HEK293 (cell line): ENCODE measurements at regions not wholly inside any gene's neighbourhood (a gene's known extent, or its start where the extent isn't known, plus 50 kb on each side); places are given as distances from the start of the nearest gene placed in this dataset.

Experiments used
- CTCF ChIA-PET: fragments of 350-600 bp; formaldehyde crosslinking; extraction: SDS; loops from one replicate; lab custom pipeline; 2021; ENCODE audit warnings: antibody characterized with exemption; lab: Yijun Ruan, JAX
- POLR2A ChIA-PET: fragments of 300-600 bp; formaldehyde crosslinking; extraction: SDS; loops from one replicate; lab custom pipeline; 2020; ENCODE audit warnings: antibody characterized with exemption, inconsistent platforms; lab: Yijun Ruan, JAX
- H3K27ac ChIP-seq: fragments of 200-500 bp; sonication (Bioruptor generic); 2 replicates; pipeline ENCODE4 v1.5.1; 2014; ENCODE audit warnings: low read depth, low read length, control low read depth, inconsistent platforms; ENCODE audit errors: extremely low read depth
- H3K36me3 ChIP-seq, 2 experiments: fragments of 200-500 bp in 1 of 2; sonication (Bioruptor generic) in 1 of 2; 1 replicate in 1 of 2; 2 replicates in 1 of 2; pipeline ENCODE4 v1.5.1; 2014 to 2017; ENCODE audit warnings: inconsistent platforms in 2 of 2, low read length in 2 of 2; ENCODE audit not compliant: control insufficient read depth in 2 of 2, insufficient read depth in 1 of 2
- H3K4me1 ChIP-seq: fragments of 200-500 bp; sonication (Bioruptor generic); 2 replicates; pipeline ENCODE4 v1.5.1; 2014; ENCODE audit warnings: mild to moderate bottlenecking, low read length, inconsistent platforms; ENCODE audit not compliant: control insufficient read depth, insufficient read depth
- H3K4me3 ChIP-seq: 2 replicates; pipeline ENCODE4 v1.5.1; 2011; ENCODE audit warnings: low read depth, mild to moderate bottlenecking, control low read depth, low read length, moderate library complexity
- H3K9me3 ChIP-seq: fragments of 200-500 bp; sonication (Bioruptor generic); 2 replicates; pipeline ENCODE4 v1.5.1; 2014; ENCODE audit warnings: low read depth, low read length, inconsistent platforms; ENCODE audit not compliant: control insufficient read depth, insufficient read depth
- FEZF1 ChIP-seq: fragments of 450-650 bp; formaldehyde crosslinking; IDR thresholded peaks from 2 replicates; pipeline ENCODE4 v1.5.1; 2016; ENCODE audit warnings: missing biosample characterization, missing genetic modification characterization
- GFI1B ChIP-seq: fragments of 450-650 bp; formaldehyde crosslinking; IDR thresholded peaks from 2 replicates; pipeline ENCODE4 v1.5.1; 2016; ENCODE audit warnings: missing biosample characterization, missing genetic modification characterization
- REST ChIP-seq: fragments of 450-650 bp; formaldehyde crosslinking; IDR thresholded peaks from 2 replicates; pipeline ENCODE4 v1.5.1; 2016; ENCODE audit warnings: missing biosample characterization, missing genetic modification characterization
- ZFP69B ChIP-seq: fragments of 450-650 bp; formaldehyde crosslinking; IDR thresholded peaks from 2 replicates; pipeline ENCODE4 v1.5.1; 2016; ENCODE audit warnings: missing biosample characterization, missing genetic modification characterization
- ZNF146 ChIP-seq: fragments of 450-650 bp; formaldehyde crosslinking; IDR thresholded peaks from 2 replicates; pipeline ENCODE4 v1.5.1; 2016; ENCODE audit warnings: missing biosample characterization, missing genetic modification characterization
- ZNF184 ChIP-seq: fragments of 450-650 bp; IDR thresholded peaks from 2 replicates; pipeline ENCODE4 v1.5.1; 2018; ENCODE audit warnings: missing biosample characterization, mild to moderate bottlenecking, missing genetic modification characterization
- ZNF280D ChIP-seq: fragments of 450-650 bp; formaldehyde crosslinking; IDR thresholded peaks from 2 replicates; pipeline ENCODE4 v1.5.1; 2016; ENCODE audit warnings: missing biosample characterization, missing genetic modification characterization
- ZNF391 ChIP-seq: fragments of 450-650 bp; formaldehyde crosslinking; IDR thresholded peaks from 2 replicates; pipeline ENCODE4 v1.5.1; 2016; ENCODE audit warnings: low read depth, missing biosample characterization, missing genetic modification characterization, borderline replicate concordance
- ZNF561 ChIP-seq: fragments of 450-650 bp; IDR thresholded peaks from 2 replicates; pipeline ENCODE4 v1.5.1; 2018; ENCODE audit warnings: missing biosample characterization, missing genetic modification characterization, borderline replicate concordance
- ZNF585B ChIP-seq: fragments of 450-650 bp; formaldehyde crosslinking; IDR thresholded peaks from 2 replicates; pipeline ENCODE4 v1.5.1; 2016; ENCODE audit warnings: missing biosample characterization, missing genetic modification characterization
- ZNF629 ChIP-seq: fragments of 450-650 bp; formaldehyde crosslinking; IDR thresholded peaks from 2 replicates; pipeline ENCODE4 v1.5.1; 2017; ENCODE audit warnings: missing biosample characterization, missing genetic modification characterization
- ZNF654 ChIP-seq: fragments of 450-650 bp; formaldehyde crosslinking; IDR thresholded peaks from 2 replicates; pipeline ENCODE4 v1.5.1; 2016; ENCODE audit warnings: low read depth, missing biosample characterization, missing genetic modification characterization
- ZNF660 ChIP-seq: fragments of 450-650 bp; IDR thresholded peaks from 2 replicates; pipeline ENCODE4 v1.5.1; 2018; ENCODE audit warnings: missing biosample characterization, mild to moderate bottlenecking, missing genetic modification characterization
- ZNF692 ChIP-seq: fragments of 450-650 bp; formaldehyde crosslinking; IDR thresholded peaks from 2 replicates; pipeline ENCODE4 v1.5.1; 2016; ENCODE audit warnings: missing biosample characterization, missing genetic modification characterization
- ZNF704 ChIP-seq: fragments of 450-650 bp; formaldehyde crosslinking; IDR thresholded peaks from 2 replicates; pipeline ENCODE4 v1.5.1; 2016; ENCODE audit warnings: missing biosample characterization, missing genetic modification characterization
- ZSCAN4 ChIP-seq: fragments of 450-650 bp; formaldehyde crosslinking; IDR thresholded peaks from 2 replicates; pipeline ENCODE4 v1.5.1; 2017; ENCODE audit warnings: missing biosample characterization, missing genetic modification characterization

GRCh38 chr9:84057662-84058061 is 77.1 kb downstream of the RMI1 start (continued):
- no peak for TF ChIP-seq ZNF280D
- no peak for TF ChIP-seq REST (tag by site-specific recombination)
- TF ChIP-seq ZNF704 (tag by site-specific recombination): no peak
- no peak for TF ChIP-seq ZNF184
- no peak for TF ChIP-seq ZNF561 (tag by site-specific recombination)
- no peak for TF ChIP-seq ZNF660 (tag by site-specific recombination)
- no peak for TF ChIP-seq FEZF1 (tag by site-specific recombination)
- no peak for TF ChIP-seq ZNF692 (tag by site-specific recombination)

- TF ChIP-seq GFI1B (tag by site-specific recombination) (no peak), ZFP69B (no peak), ZNF629 (tag by site-specific recombination) (no peak), ZSCAN4 (tag by site-specific recombination) (no peak), ZNF654 (tag by site-specific recombination) (no peak), ZNF585B (tag by site-specific recombination) (no peak), ZNF146 (tag by site-specific recombination) (no peak), ZNF704 (tag by site-specific recombination) (no peak), ZNF391 (tag by site-specific recombination) (no peak)
- H3K9me3 ChIP-seq: no peaks in the 10 kb centered on the region
- no peak overlapping the region for H3K27ac ChIP-seq
- no peaks in the 10 kb centered on the region for H3K4me1 ChIP-seq
- no peak overlapping the region for H3K4me3 ChIP-seq
- ChIA-PET POLR2A (no interaction called here), CTCF (no interaction called here)
- H3K36me3 ChIP-seq: no peaks in the 10 kb centered on the region
Measured at GRCh38 chr9:84059936-84060335, 79.3 kb downstream of the RMI1 start.
